WTC11 (cell line): ENCODE measurements at regions not wholly inside any gene's neighbourhood (a gene's known extent, or its start where the extent isn't known, plus 50 kb on each side); places are given as distances from the start of the nearest gene placed in this dataset.

ENCODE experiments used
- ATF1 ChIP-seq: sonication (generic); formaldehyde crosslinking; IDR thresholded peaks from 2 replicates; pipeline ENCODE4 v1.8.1; 2023; ENCODE audit warnings: mild to moderate bottlenecking, moderate library complexity, missing genetic modification reagents
- CREB1 ChIP-seq: sonication (generic); formaldehyde crosslinking; IDR thresholded peaks from 2 replicates; pipeline ENCODE4 v1.8.0; 2023; ENCODE audit warnings: mild to moderate bottlenecking, missing genetic modification reagents
- ELF4 ChIP-seq: sonication (generic); formaldehyde crosslinking; IDR thresholded peaks from 2 replicates; pipeline ENCODE4 v1.8.1; 2022; ENCODE audit warnings: low read depth, mild to moderate bottlenecking, moderate library complexity, missing genetic modification reagents
- NFE2L1 ChIP-seq: sonication (generic); formaldehyde crosslinking; IDR thresholded peaks from 2 replicates; pipeline ENCODE4 v1.8.1; 2023; ENCODE audit warnings: missing genetic modification reagents
- NR3C1 ChIP-seq: sonication (generic); formaldehyde crosslinking; conservative IDR thresholded peaks from 2 replicates; pipeline ENCODE4 v1.8.1; 2023; ENCODE audit warnings: low read depth, mild to moderate bottlenecking, missing genetic modification reagents
- PREB ChIP-seq: sonication (generic); formaldehyde crosslinking; IDR thresholded peaks from 2 replicates; pipeline ENCODE4 v1.8.1; 2022; ENCODE audit warnings: mild to moderate bottlenecking, missing genetic modification reagents, moderate library complexity, borderline replicate concordance
- RELA ChIP-seq: sonication (generic); formaldehyde crosslinking; IDR thresholded peaks from 2 replicates; pipeline ENCODE4 v1.8.1; 2022; ENCODE audit warnings: missing genetic modification reagents, mild to moderate bottlenecking, borderline replicate concordance
- SMAD4 ChIP-seq: sonication (generic); formaldehyde crosslinking; IDR thresholded peaks from 2 replicates; pipeline ENCODE4 v1.8.0; 2022; ENCODE audit warnings: mild to moderate bottlenecking, missing genetic modification reagents
- SP1 ChIP-seq: sonication (generic); formaldehyde crosslinking; conservative IDR thresholded peaks from 2 replicates; pipeline ENCODE4 v1.8.1; 2022; ENCODE audit warnings: missing genetic modification reagents
- TEAD1 ChIP-seq: sonication (generic); formaldehyde crosslinking; IDR thresholded peaks from 2 replicates; pipeline ENCODE4 v1.8.0; 2022; ENCODE audit warnings: mild to moderate bottlenecking, missing genetic modification reagents
- ZNF512 ChIP-seq: sonication (generic); formaldehyde crosslinking; IDR thresholded peaks from 2 replicates; pipeline ENCODE4 v1.8.1; 2022; ENCODE audit warnings: missing genetic modification reagents, borderline replicate concordance
- TF ChIP-seq, protein P1 (sequence below): sonication (generic); formaldehyde crosslinking; IDR thresholded peaks from 2 replicates; pipeline ENCODE4 v1.8.0; 2022; ENCODE audit warnings: missing genetic modification reagents
- TF ChIP-seq, protein P2 (sequence below): fragments of 200-600 bp; IDR thresholded peaks from 2 replicates; pipeline ENCODE4 v1.8.0; 2022; ENCODE audit warnings: antibody characterized with exemption
- TF ChIP-seq, protein P3 (sequence below): sonication (generic); formaldehyde crosslinking; IDR thresholded peaks from 2 replicates; pipeline ENCODE4 v1.8.0; 2022; ENCODE audit warnings: mild to moderate bottlenecking, missing genetic modification reagents

DNA sequence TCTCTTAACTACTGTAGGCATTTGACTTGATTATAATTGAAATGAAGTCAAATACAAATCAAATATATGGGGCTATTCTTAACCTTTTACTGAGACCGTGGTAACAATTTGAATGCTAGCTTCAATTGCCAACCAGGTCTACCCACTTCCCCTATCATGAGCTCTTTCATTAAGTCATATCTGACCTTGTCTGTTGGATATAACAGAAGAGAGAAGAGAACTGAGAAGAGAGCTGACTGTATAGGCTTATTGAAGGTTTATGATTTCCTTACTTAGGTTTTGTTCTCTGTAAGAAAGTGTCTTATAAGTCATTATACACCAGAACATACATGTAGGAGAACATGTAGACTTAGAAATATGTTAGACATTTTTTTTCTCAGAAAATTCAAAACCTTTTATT lies 549.4 kb downstream of the COL12A1 start:
- TF ChIP-seq SP1 (CRISPR knock-in tag) (no peak), ELF4 (CRISPR knock-in tag) (no peak), ATF1 (no peak), NFE2L1 (no peak), NR3C1 (CRISPR knock-in tag) (no peak), TEAD1 (CRISPR knock-in tag) (no peak), RELA (no peak), PREB (CRISPR knock-in tag) (no peak), SMAD4 (CRISPR knock-in tag) (no peak), CREB1 (CRISPR knock-in tag) (no peak), ZNF512 (CRISPR knock-in tag) (no peak)
- TF ChIP-seq, protein P1, sequence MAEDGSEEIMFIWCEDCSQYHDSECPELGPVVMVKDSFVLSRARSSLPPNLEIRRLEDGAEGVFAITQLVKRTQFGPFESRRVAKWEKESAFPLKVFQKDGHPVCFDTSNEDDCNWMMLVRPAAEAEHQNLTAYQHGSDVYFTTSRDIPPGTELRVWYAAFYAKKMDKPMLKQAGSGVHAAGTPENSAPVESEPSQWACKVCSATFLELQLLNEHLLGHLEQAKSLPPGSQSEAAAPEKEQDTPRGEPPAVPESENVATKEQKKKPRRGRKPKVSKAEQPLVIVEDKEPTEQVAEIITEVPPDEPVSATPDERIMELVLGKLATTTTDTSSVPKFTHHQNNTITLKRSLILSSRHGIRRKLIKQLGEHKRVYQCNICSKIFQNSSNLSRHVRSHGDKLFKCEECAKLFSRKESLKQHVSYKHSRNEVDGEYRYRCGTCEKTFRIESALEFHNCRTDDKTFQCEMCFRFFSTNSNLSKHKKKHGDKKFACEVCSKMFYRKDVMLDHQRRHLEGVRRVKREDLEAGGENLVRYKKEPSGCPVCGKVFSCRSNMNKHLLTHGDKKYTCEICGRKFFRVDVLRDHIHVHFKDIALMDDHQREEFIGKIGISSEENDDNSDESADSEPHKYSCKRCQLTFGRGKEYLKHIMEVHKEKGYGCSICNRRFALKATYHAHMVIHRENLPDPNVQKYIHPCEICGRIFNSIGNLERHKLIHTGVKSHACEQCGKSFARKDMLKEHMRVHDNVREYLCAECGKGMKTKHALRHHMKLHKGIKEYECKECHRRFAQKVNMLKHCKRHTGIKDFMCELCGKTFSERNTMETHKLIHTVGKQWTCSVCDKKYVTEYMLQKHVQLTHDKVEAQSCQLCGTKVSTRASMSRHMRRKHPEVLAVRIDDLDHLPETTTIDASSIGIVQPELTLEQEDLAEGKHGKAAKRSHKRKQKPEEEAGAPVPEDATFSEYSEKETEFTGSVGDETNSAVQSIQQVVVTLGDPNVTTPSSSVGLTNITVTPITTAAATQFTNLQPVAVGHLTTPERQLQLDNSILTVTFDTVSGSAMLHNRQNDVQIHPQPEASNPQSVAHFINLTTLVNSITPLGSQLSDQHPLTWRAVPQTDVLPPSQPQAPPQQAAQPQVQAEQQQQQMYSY = no peak
- TF ChIP-seq, protein P2, sequence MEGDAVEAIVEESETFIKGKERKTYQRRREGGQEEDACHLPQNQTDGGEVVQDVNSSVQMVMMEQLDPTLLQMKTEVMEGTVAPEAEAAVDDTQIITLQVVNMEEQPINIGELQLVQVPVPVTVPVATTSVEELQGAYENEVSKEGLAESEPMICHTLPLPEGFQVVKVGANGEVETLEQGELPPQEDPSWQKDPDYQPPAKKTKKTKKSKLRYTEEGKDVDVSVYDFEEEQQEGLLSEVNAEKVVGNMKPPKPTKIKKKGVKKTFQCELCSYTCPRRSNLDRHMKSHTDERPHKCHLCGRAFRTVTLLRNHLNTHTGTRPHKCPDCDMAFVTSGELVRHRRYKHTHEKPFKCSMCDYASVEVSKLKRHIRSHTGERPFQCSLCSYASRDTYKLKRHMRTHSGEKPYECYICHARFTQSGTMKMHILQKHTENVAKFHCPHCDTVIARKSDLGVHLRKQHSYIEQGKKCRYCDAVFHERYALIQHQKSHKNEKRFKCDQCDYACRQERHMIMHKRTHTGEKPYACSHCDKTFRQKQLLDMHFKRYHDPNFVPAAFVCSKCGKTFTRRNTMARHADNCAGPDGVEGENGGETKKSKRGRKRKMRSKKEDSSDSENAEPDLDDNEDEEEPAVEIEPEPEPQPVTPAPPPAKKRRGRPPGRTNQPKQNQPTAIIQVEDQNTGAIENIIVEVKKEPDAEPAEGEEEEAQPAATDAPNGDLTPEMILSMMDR = no peak
- TF ChIP-seq, protein P3, sequence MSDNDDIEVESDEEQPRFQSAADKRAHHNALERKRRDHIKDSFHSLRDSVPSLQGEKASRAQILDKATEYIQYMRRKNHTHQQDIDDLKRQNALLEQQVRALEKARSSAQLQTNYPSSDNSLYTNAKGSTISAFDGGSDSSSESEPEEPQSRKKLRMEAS (CRISPR knock-in tag) = no peak
